OCI-LY7 (cell line): ENCODE measurements at regions not wholly inside any gene's neighbourhood (a gene's known extent, or its start where the extent isn't known, plus 50 kb on each side); places are given as distances from the start of the nearest gene placed in this dataset.
"Not testable (repeated sequence)": the region's sequence is repeated elsewhere in the genome, so short reads cannot be mapped to it uniquely, and the experiment has no call there.

ENCODE experiments used
- BruUV-seq: library from RNA; stranded (reverse); fragments of 400-500 nt; replicated peaks from 2 replicates; lab custom pipeline; 2021; lab: Mats Ljungman, UMichigan
- CTCF ChIA-PET: fragments of 300-600 bp; sonication (Branson Sonifier 250); formaldehyde crosslinking; loops from one replicate; lab custom pipeline; 2022; ENCODE audit warnings: antibody characterized with exemption; ENCODE audit not compliant: unreplicated experiment; lab: Charles Lee
- POLR2A ChIA-PET: fragments of 300-600 bp; sonication (Branson Sonifier 250); formaldehyde crosslinking; loops from one replicate; lab custom pipeline; 2022; ENCODE audit warnings: antibody characterized with exemption; lab: Charles Lee
- DNase-seq: peaks from one replicate; pipeline ENCODE4 v3.0.0-alpha.2; 2015; ENCODE audit warnings: low spot score
- H2AFZ ChIP-seq: fragments of 200-600 bp; sonication (generic), shearing (Covaris generic); 2 replicates; pipeline ENCODE4 v1.6.1; 2014; ENCODE audit warnings: mild to moderate bottlenecking, antibody characterized with exemption, low read length, moderate library complexity
- H3K27ac ChIP-seq: fragments of 200-600 bp; sonication (generic); 2 replicates; pipeline ENCODE4 v1.5.1; 2014; ENCODE audit warnings: mixed run types, low read depth, mild to moderate bottlenecking, moderate library complexity, low read length, inconsistent platforms; ENCODE audit not compliant: poor library complexity, severe bottlenecking
- H3K36me3 ChIP-seq: fragments of 200-600 bp; sonication (generic); 2 replicates; pipeline ENCODE4 v1.6.1; 2014; ENCODE audit warnings: mild to moderate bottlenecking, antibody characterized with exemption, low read length, moderate library complexity, mixed read lengths; ENCODE audit not compliant: insufficient read depth
- H3K4me1 ChIP-seq: fragments of 200-600 bp; sonication (generic); 2 replicates; pipeline ENCODE4 v1.5.1; 2014; ENCODE audit warnings: mild to moderate bottlenecking, low read length; ENCODE audit not compliant: insufficient read depth, poor library complexity, severe bottlenecking
- H3K4me2 ChIP-seq: fragments of 200-600 bp; sonication (generic); 2 replicates; pipeline ENCODE4 v1.6.1; 2014; ENCODE audit warnings: mild to moderate bottlenecking, low read length
- H3K4me3 ChIP-seq: fragments of 200-600 bp; sonication (generic); 2 replicates; pipeline ENCODE4 v1.5.1; 2014; ENCODE audit warnings: mild to moderate bottlenecking, low read depth, low read length; ENCODE audit not compliant: poor library complexity, severe bottlenecking
- H3K79me2 ChIP-seq: fragments of 200-600 bp; sonication (generic); 2 replicates; pipeline ENCODE4 v1.6.1; 2016; ENCODE audit warnings: low read depth, mild to moderate bottlenecking, low read length, moderate library complexity, mixed read lengths; ENCODE audit not compliant: insufficient read depth
- H3K9me2 ChIP-seq: fragments of 200-600 bp; sonication (generic); 2 replicates; pipeline ENCODE4 v1.6.1; 2016; ENCODE audit warnings: mild to moderate bottlenecking, low read length, mixed read lengths; ENCODE audit not compliant: insufficient read depth
- H3K9me3 ChIP-seq: fragments of 200-600 bp; sonication (generic); 2 replicates; pipeline ENCODE4 v1.6.1; 2014; ENCODE audit warnings: mild to moderate bottlenecking, mixed run types, low read length, mixed read lengths
- H4K20me1 ChIP-seq: fragments of 200-600 bp; sonication (generic); 2 replicates; pipeline ENCODE4 v1.6.1; 2014; ENCODE audit warnings: mild to moderate bottlenecking, antibody characterized with exemption, low read length, moderate library complexity, mixed read lengths; ENCODE audit not compliant: insufficient read depth
- CTCF ChIP-seq: fragments of 200-600 bp; sonication (generic); conservative IDR thresholded peaks from 2 replicates; pipeline ENCODE4 v1.5.1; 2014; ENCODE audit warnings: mild to moderate bottlenecking, antibody characterized with exemption, low read length, moderate library complexity, mixed read lengths
- EZH2phosphoT487 ChIP-seq: fragments of 200-600 bp; sonication (generic); IDR thresholded peaks from 2 replicates; pipeline ENCODE4 v1.6.1; 2018; ENCODE audit warnings: low read depth, borderline replicate concordance, mild to moderate bottlenecking, mixed run types, antibody characterized with exemption, low read length, moderate library complexity, mixed read lengths
- intact Hi-C: fragments of 100-400 bp; cut with micrococcal nuclease; formaldehyde crosslinking; loops from one replicate; pipeline ENCODE4 v1.10.0; 2022; ENCODE audit not compliant: unreplicated experiment

GRCh38 chr17:445839-446238, 93.2 kb upstream of the RPH3AL start, which contains the start of gene RFLNB:
Gene RFLNB (minus strand): TSS chr17:445939.
- CTCF ChIA-PET, H3K4me2 ChIP-seq, H3K27ac ChIP-seq, BruUV-seq, H3K9me2 ChIP-seq, H2AFZ ChIP-seq, H3K36me3 ChIP-seq, H3K9me3 ChIP-seq, POLR2A ChIA-PET, intact Hi-C loops, DNase-seq, H3K4me1 ChIP-seq, H3K4me3 ChIP-seq, H4K20me1 ChIP-seq, H3K79me2 ChIP-seq: not testable (repeated sequence)

GRCh38 chr17:444879-445454, 92.4 kb upstream of the RPH3AL start:
- no peaks in the 10 kb centered on the region for H3K9me2 ChIP-seq
- no peaks in the 10 kb centered on the region for H4K20me1 ChIP-seq
- no peaks in the 10 kb centered on the region for H3K4me1 ChIP-seq
- no peak overlapping the region for H2AFZ ChIP-seq
- H3K4me3 ChIP-seq, result no peak overlapping the region
- TF ChIP-seq EZH2phosphoT487 (no peak), CTCF (no peak)
- no TSS peak for BruUV-seq
- H3K27ac ChIP-seq, result no peak overlapping the region
- H3K9me3 ChIP-seq, result no peaks in the 10 kb centered on the region
- intact Hi-C loops, result no loop called here
- no peaks in the 10 kb centered on the region for H3K79me2 ChIP-seq
- CTCF ChIA-PET, result no interaction called here
- no peak for DNase-seq
- POLR2A ChIA-PET, result no interaction called here
- no peak overlapping the region for H3K4me2 ChIP-seq
- H3K36me3 ChIP-seq, result no peaks in the 10 kb centered on the region

- ChIA-PET CTCF (no interaction called here), POLR2A (interaction anchor here (0.6 kb wide), 1 partner anchor 26 kb away, joined by 4 read pairs; no protein-coding TSS in a partner anchor)
- Histone ChIP-seq H3K9me3 (no peaks in the 10 kb centered on the region; the same call in 1 of the 2 replicates), H3K4me2 (no peak overlapping the region), H3K4me3 (no peak overlapping the region), H3K79me2 (no peaks in the 10 kb centered on the region), H3K36me3 (no peaks in the 10 kb centered on the region), H3K9me2 (no peaks in the 10 kb centered on the region), H2AFZ (no peak overlapping the region), H3K4me1 (no peaks in the 10 kb centered on the region), H4K20me1 (no peaks in the 10 kb centered on the region), H3K27ac (no peak overlapping the region)
- no peak for TF ChIP-seq CTCF
- TF ChIP-seq EZH2phosphoT487, result no peak
- no peak for DNase-seq
- intact Hi-C loops, result no loop called here
- BruUV-seq, result no TSS peak
Measured at GRCh38 chr17:443109-443508, 90.5 kb upstream of the RPH3AL start.
